ENCODE measurements at regions not wholly inside any gene's neighbourhood (a gene's known extent, or its start where the extent isn't known, plus 50 kb on each side); places are given as distances from the start of the nearest gene placed in this dataset.
"Not testable (repeated sequence)": the region's sequence is repeated elsewhere in the genome, so short reads cannot be mapped to it uniquely, and the experiment has no call there.

- no peak for TF ChIP-seq IRF3 (IDR thresholded peaks at IDR 0.05)
- no peak for TF ChIP-seq POLR2A (IDR thresholded peaks at IDR 0.05; ENCODE audit: low read depth, low read length)
These were observed 1043.8 kb upstream of the EDIL3 start (continued) for GRCh38 chr5:85428426-85428934.

GRCh38 chr5:85431726-85432125 lies 1047.0 kb upstream of the EDIL3 start:
- H3K27ac ChIP-seq (ENCODE audit: control insufficient read depth, insufficient read depth); H3K4me2 ChIP-seq (ENCODE audit: control insufficient read depth, insufficient read depth); H3K4me3 ChIP-seq; H3K9ac ChIP-seq (ENCODE audit: control insufficient read depth, insufficient read depth, low read length); intact Hi-C loops (cut with micrococcal nuclease; ENCODE audit: unreplicated experiment); RAD21 ChIA-PET (ENCODE audit: unreplicated experiment); ATAC-seq; H3K79me2 ChIP-seq (ENCODE audit: control insufficient read depth, insufficient read depth, low read length); in situ Hi-C loops (cut with MboI); H4K20me1 ChIP-seq (ENCODE audit: control insufficient read depth, insufficient read depth); H3K9me3 ChIP-seq (replicated peaks; ENCODE audit: control insufficient read depth, insufficient read depth, low read length); POLR2A ChIA-PET; H2AFZ ChIP-seq (ENCODE audit: control insufficient read depth, low read depth, low read length); FAIRE-seq; SMC1A ChIA-PET (ENCODE audit: uncharacterized antibody, unreplicated experiment); H3K36me3 ChIP-seq (ENCODE audit: control insufficient read depth in 2 of 2, insufficient read depth in 2 of 2, low read length in 1 of 2); H3K4me1 ChIP-seq (ENCODE audit: control insufficient read depth, insufficient read depth, low read length); CTCF ChIA-PET; BruUV-seq (replicated peaks); DNase-seq (ENCODE audit: low read depth, low spot score); H3K27me3 ChIP-seq (replicated peaks in 1 of 2; ENCODE audit: control insufficient read depth in 2 of 2, insufficient read depth in 2 of 2, low read length in 1 of 2): not testable (repeated sequence)
- WGBS (ENCODE audit: insufficient coverage, insufficient replicate concordance, low lambda C conversion rate, missing lambda C conversion rate) = 20% methylated on average over 6 of the region's 7 CpGs

- Histone ChIP-seq H4K20me1 (ENCODE audit: control insufficient read depth, insufficient read depth) (no peaks in the 10 kb centered on the region), H3K79me2 (ENCODE audit: control insufficient read depth, insufficient read depth, low read length) (no peaks in the 10 kb centered on the region), H3K27ac (ENCODE audit: control insufficient read depth, insufficient read depth) (no peak overlapping the region), H3K4me2 (ENCODE audit: control insufficient read depth, insufficient read depth) (no peak overlapping the region), H3K9me3 (replicated peaks; ENCODE audit: control insufficient read depth, insufficient read depth, low read length) (no peaks in the 10 kb centered on the region), H3K27me3 (replicated peaks in 1 of 2; ENCODE audit: control insufficient read depth in 2 of 2, insufficient read depth in 2 of 2, low read length in 1 of 2) (no peaks in the 10 kb centered on the region), H2AFZ (ENCODE audit: control insufficient read depth, low read depth, low read length) (no peak overlapping the region), H3K4me3 (no peak overlapping the region), H3K36me3 (ENCODE audit: control insufficient read depth in 2 of 2, insufficient read depth in 2 of 2, low read length in 1 of 2) (no peaks in the 10 kb centered on the region), H3K9ac (ENCODE audit: control insufficient read depth, insufficient read depth, low read length) (no peak overlapping the region), H3K4me1 (ENCODE audit: control insufficient read depth, insufficient read depth, low read length) (no peaks in the 10 kb centered on the region)
- in situ Hi-C loops (cut with MboI) (no loop called here), intact Hi-C loops (cut with micrococcal nuclease; ENCODE audit: unreplicated experiment) (no loop called here)
- ChIA-PET SMC1A (ENCODE audit: uncharacterized antibody, unreplicated experiment) (no interaction called here), CTCF (interaction anchor here (0.7 kb wide), 1 partner anchor 1768 kb away, joined by 3 read pairs; no protein-coding TSS in a partner anchor), POLR2A (no interaction called here), RAD21 (ENCODE audit: unreplicated experiment) (no interaction called here)
- DNase-seq (ENCODE audit: low read depth, low spot score) (no peak), ATAC-seq (no peak), FAIRE-seq (no peak)
- WGBS (ENCODE audit: insufficient coverage, insufficient replicate concordance, low lambda C conversion rate, missing lambda C conversion rate) = 2% methylated on average over 3 of the region's 3 CpGs
- no TSS peak for BruUV-seq (replicated peaks)
- TF ChIP-seq EGR1 (IDR thresholded peaks at IDR 0.05; ENCODE audit: borderline replicate concordance in 1 of 2, low read depth in 2 of 2, low read length in 2 of 2) (no peak), MTA3 (IDR thresholded peaks at IDR 0.05; ENCODE audit: borderline replicate concordance, low read length) (no peak), SIN3A (IDR thresholded peaks at IDR 0.05; ENCODE audit: low read depth, low read length) (no peak), POLR2AphosphoS5 (IDR thresholded peaks at IDR 0.05; ENCODE audit: low read length) (no peak), TARDBP (IDR thresholded peaks at IDR 0.05; ENCODE audit: borderline replicate concordance) (no peak), NRF1 (conservative IDR thresholded peaks at IDR 0.05; ENCODE audit: low read depth, low read length) (no peak), CREB1 (IDR thresholded peaks at IDR 0.05; ENCODE audit: low read depth) (no peak), CHD1 (IDR thresholded peaks at IDR 0.05; ENCODE audit: low read depth, low read length) (no peak), SIX5 (IDR thresholded peaks at IDR 0.05; ENCODE audit: low read depth, low read length, severe bottlenecking) (no peak), JUNB (IDR thresholded peaks at IDR 0.05) (no peak), MAX (IDR thresholded peaks at IDR 0.05; ENCODE audit: low read depth, low read length) (no peak), SMAD1 (IDR thresholded peaks at IDR 0.05; ENCODE audit: low read depth, partially characterized antibody) (no peak)
- TF ChIP-seq, protein P1, sequence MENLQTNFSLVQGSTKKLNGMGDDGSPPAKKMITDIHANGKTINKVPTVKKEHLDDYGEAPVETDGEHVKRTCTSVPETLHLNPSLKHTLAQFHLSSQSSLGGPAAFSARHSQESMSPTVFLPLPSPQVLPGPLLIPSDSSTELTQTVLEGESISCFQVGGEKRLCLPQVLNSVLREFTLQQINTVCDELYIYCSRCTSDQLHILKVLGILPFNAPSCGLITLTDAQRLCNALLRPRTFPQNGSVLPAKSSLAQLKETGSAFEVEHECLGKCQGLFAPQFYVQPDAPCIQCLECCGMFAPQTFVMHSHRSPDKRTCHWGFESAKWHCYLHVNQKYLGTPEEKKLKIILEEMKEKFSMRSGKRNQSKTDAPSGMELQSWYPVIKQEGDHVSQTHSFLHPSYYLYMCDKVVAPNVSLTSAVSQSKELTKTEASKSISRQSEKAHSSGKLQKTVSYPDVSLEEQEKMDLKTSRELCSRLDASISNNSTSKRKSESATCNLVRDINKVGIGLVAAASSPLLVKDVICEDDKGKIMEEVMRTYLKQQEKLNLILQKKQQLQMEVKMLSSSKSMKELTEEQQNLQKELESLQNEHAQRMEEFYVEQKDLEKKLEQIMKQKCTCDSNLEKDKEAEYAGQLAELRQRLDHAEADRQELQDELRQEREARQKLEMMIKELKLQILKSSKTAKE (IDR thresholded peaks at IDR 0.05; ENCODE audit: low read depth, poor library complexity, severe bottlenecking) = no peak
These were observed 1056.5 kb upstream of the EDIL3 start for GRCh38 chr5:85441156-85441555.
